Heart left ventricle (tissue), 16 donors: ENCODE measurements at regions not wholly inside any gene's neighbourhood (a gene's known extent, or its start where the extent isn't known, plus 50 kb on each side); places are given as distances from the start of the nearest gene placed in this dataset.

Source experiments
- ATAC-seq, 4 donors: fragments of 200-7000 bp; cut with Tn5 transposase; one replicate each; pipeline ENCODE4 v1.9.1; 2020 to 2022; ENCODE audit warnings: moderate library complexity in 4 of 4, mild to moderate bottlenecking in 3 of 4, moderate number of reproducible peaks in 1 of 4
- DNase-seq, 5 donors: peaks; one replicate each; pipeline ENCODE4 v3.0.0-alpha.2; 2020
- H3K27ac ChIP-seq, 12 donors: fragments of 200-600 bp; sonication (generic) in 4 of 12; one replicate each; pipeline versions ENCODE4 v1.5.0 to v1.8.0; 2016 to 2022; ENCODE audit warnings: mild to moderate bottlenecking in 2 of 12
- H3K27me3 ChIP-seq, 9 donors: fragments of 200-600 bp; sonication (generic) in 2 of 9; one replicate each; pipeline versions ENCODE4 v1.5.1 to v1.8.0; 2016 to 2022; ENCODE audit warnings: mild to moderate bottlenecking in 3 of 9
- H3K36me3 ChIP-seq, 9 donors: fragments of 200-600 bp; sonication (generic) in 2 of 9; one replicate each; pipeline versions ENCODE4 v1.5.0 to v1.8.0; 2018 to 2022; ENCODE audit warnings: mild to moderate bottlenecking in 2 of 9
- H3K4me1 ChIP-seq, 12 donors: fragments of 200-600 bp; sonication (generic) in 4 of 12; one replicate each; pipeline versions ENCODE4 v1.5.0 to v1.8.0; 2016 to 2022; ENCODE audit warnings: mild to moderate bottlenecking in 3 of 12
- H3K4me3 ChIP-seq, 12 donors: fragments of 200-600 bp; sonication (generic) in 4 of 12; one replicate each; pipeline versions ENCODE4 v1.5.0 to v1.8.0; 2017 to 2022; ENCODE audit warnings: mild to moderate bottlenecking in 9 of 12, moderate library complexity in 4 of 12
- H3K9me3 ChIP-seq, 12 donors: fragments of 200-600 bp; sonication (generic) in 4 of 12; one replicate each; pipeline versions ENCODE4 v1.5.0 to v1.8.0; 2016 to 2022; ENCODE audit warnings: mild to moderate bottlenecking in 1 of 12
- POLR2A ChIP-seq, 2 donors: fragments of 450-650 bp; IDR thresholded peaks; one replicate each; pipeline ENCODE4 v1.6.1; 2017; ENCODE audit warnings: antibody characterized with exemption in 2 of 2, mild to moderate bottlenecking in 2 of 2, moderate library complexity in 2 of 2
- WGBS, 4 donors: extraction: QIAGEN DNeasy Blood & Tissue Kit in 2 of 4; methylation state at CpG; one replicate each; pipeline versions ENCODE4 v1.1.5 to v1.1.7; 2013 to 2018; 5-methylcytosine and 5-hydroxymethylcytosine counted together
- intact Hi-C, 10 donors: fragments of 100-400 bp; cut with DNase I; formaldehyde crosslinking; loops; one replicate each; pipeline versions ENCODE4 v1.11.1 to v1.14.2; 2022
- TF ChIP-seq, protein P1 (sequence below), 12 donors: fragments of 200-600 bp; sonication (generic) in 4 of 12; IDR thresholded peaks; one replicate each; pipeline versions ENCODE4 v1.5.0 to v1.8.0; 2018 to 2022; ENCODE audit warnings: antibody characterized with exemption in 12 of 12, mild to moderate bottlenecking in 5 of 12
- donor health status: ischemic (EF 13 %, LVEDD 7.1; RV severe dilation, severe dysfunction).
- donor health status: healthy with polysubstance abuse.
- donor health status: DM: no; HTN: yes; CAD: no.
- donor health status: DM: no; HTN: no; CAD: no.
- donor health status: ischemic (EF 25% LVEDD 6.9; RV normal size, moderate dysfunction).
- donor health status: ischemic (EF 25% LVEDD 5.7; RV mildly dilated, moderate dysfunction).
- donor health status: healthy.
- donor health status: DM: yes; HTN: yes; CAD: no.
- donor health status: ischemic (EF 35%, LVEDD 5.7; RV mildly dilated, moderate dysfunction).
- donor health status: nonischemic (EF 11% LVEDD 7.7; RV severe dilation, severe dysfunction).
- donor health status: DM: yes; HTN: yes; CAD: no.
- donor health status: PGD.
- donor health status: ischemic (EF 29% LVEDD 5.4; RV normal size, mild dysfunction).
- donor health status: nonischemic (EF 23%, LVEDD 6.1; RV moderate dilation, normal function).

DNA sequence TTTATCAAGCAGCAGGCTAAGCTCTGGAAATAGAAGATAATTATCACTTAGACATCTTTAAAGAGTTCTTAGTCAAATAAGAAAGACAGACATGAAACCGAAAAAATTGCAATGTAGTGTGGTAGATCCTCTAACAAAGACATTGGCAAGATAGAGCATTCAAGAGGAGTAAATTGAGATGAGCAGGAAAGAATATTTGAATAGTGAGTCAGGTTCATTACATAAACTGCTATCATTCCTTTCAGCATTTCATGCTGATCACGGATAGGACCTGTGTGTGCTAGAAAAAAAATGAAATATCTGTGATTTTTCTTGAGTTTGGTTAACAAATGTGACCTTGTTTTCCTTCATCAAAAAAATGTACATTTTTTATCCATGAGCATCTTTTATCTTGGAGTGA lies 460.9 kb downstream of the OTOL1 start:
- no peak for TF ChIP-seq POLR2A (IDR thresholded peaks at IDR 0.05)
- TF ChIP-seq, protein P1, sequence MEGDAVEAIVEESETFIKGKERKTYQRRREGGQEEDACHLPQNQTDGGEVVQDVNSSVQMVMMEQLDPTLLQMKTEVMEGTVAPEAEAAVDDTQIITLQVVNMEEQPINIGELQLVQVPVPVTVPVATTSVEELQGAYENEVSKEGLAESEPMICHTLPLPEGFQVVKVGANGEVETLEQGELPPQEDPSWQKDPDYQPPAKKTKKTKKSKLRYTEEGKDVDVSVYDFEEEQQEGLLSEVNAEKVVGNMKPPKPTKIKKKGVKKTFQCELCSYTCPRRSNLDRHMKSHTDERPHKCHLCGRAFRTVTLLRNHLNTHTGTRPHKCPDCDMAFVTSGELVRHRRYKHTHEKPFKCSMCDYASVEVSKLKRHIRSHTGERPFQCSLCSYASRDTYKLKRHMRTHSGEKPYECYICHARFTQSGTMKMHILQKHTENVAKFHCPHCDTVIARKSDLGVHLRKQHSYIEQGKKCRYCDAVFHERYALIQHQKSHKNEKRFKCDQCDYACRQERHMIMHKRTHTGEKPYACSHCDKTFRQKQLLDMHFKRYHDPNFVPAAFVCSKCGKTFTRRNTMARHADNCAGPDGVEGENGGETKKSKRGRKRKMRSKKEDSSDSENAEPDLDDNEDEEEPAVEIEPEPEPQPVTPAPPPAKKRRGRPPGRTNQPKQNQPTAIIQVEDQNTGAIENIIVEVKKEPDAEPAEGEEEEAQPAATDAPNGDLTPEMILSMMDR (IDR thresholded peaks at IDR 0.05): no peak
- Histone ChIP-seq H3K4me3 (no peak overlapping the region), H3K36me3 (no peaks in the 10 kb centered on the region), H3K27me3 (no peaks in the 10 kb centered on the region), H3K9me3 (no peaks in the 10 kb centered on the region), H3K4me1 (no peaks in the 10 kb centered on the region), H3K27ac (no peak overlapping the region)
- intact Hi-C loops: no loop called here
- ATAC-seq (no peak), DNase-seq (no peak)
- 64 to 79% (median 75%) methylated on average over 2 of the region's 2 CpGs for WGBS, 4 donors

DNA sequence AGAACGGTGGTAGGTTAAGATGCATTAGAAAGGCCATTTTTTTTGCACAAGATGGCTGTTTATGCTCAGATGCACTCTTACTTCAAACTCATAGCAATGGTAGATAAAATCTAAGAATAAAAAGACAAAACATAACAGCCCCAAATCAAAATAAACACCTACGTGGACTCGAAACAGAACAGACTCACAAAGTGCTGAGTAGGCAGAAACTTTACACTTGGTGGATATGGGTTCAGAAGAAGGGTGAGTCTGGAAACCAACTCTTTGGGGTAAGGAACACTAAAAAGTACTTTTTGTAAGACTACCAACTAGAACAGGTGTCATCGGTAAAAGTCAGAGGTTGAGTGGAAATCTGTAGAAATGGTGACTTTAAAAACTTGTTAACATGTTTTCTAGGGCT lies 468.2 kb downstream of the OTOL1 start:
- TF ChIP-seq, protein P1 (IDR thresholded peaks at IDR 0.05): no peak
- TF ChIP-seq POLR2A (IDR thresholded peaks at IDR 0.05): no peak
- DNase-seq (no peak), ATAC-seq (no peak)
- Histone ChIP-seq H3K27me3 (no peaks in the 10 kb centered on the region), H3K36me3 (no peaks in the 10 kb centered on the region), H3K9me3 (no peaks in the 10 kb centered on the region), H3K27ac (no peak overlapping the region), H3K4me3 (no peak overlapping the region), H3K4me1 (no peaks in the 10 kb centered on the region)
- intact Hi-C loops: no loop called here
- WGBS, 4 donors: 80 to 87% (median 86%) methylated on average over 4 of the region's 4 CpGs

DNA sequence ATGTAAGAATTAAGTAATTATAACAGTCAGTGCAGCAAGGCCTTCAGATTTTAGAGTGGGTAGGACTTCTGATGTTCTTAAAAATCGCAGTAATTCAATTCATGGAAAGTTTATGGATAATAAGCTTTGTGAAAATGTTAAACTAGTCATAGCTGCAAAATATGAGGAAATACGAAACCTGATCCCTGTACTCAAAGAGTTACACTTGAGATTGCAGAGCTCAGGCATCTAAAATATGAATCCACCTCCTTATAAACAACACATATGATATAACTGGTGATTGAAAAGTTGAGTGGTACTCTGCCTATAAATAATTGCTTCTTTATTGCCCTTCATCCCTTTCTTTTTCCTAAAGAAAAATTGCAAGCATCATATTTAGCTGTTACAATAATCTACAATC lies 473.3 kb downstream of the OTOL1 start:
- Histone ChIP-seq H3K36me3 (no peaks in the 10 kb centered on the region), H3K4me3 (no peak overlapping the region), H3K27me3 (no peaks in the 10 kb centered on the region), H3K9me3 (no peaks in the 10 kb centered on the region), H3K4me1 (no peaks in the 10 kb centered on the region), H3K27ac (no peak overlapping the region)
- TF ChIP-seq POLR2A (IDR thresholded peaks at IDR 0.05): no peak
- TF ChIP-seq, protein P1 (IDR thresholded peaks at IDR 0.05): no peak
- DNase-seq (no peak), ATAC-seq (no peak)
- intact Hi-C loops: no loop called here
- WGBS, 4 donors: 73 to 89% (median 78%) methylated on average over 2 of the region's 2 CpGs

DNA sequence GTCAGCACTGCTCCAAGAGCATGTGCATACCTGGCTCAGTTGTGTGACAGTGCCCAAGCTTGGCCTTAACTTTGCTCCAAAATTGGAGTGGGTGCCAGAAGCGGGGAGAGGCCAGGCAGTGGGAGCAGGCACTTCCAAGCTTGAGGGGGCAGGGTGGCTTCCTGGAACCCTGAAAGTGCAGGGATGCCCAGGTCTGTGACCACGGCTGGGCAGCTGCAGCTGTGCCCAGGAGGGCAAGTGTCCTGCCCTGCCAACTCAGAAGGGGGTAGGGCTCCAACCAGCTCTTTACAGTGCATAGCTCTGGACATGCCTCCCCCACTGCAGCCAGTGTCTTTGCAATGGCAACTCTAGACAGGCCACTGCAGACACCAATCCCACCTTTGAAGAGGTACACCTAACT lies 478.6 kb downstream of the OTOL1 start:
- ATAC-seq (peak in 1 of 4 donors; percentile 15), DNase-seq (no peak)

More for the DNA sequence above, 478.6 kb downstream of the OTOL1 start:
- TF ChIP-seq, protein P1 (IDR thresholded peaks at IDR 0.05): no peak
- TF ChIP-seq POLR2A (IDR thresholded peaks at IDR 0.05): no peak
- Histone ChIP-seq H3K27me3 (no peaks in the 10 kb centered on the region), H3K27ac (no peak overlapping the region), H3K4me1 (no peaks in the 10 kb centered on the region), H3K9me3 (no peaks in the 10 kb centered on the region), H3K36me3 (no peaks in the 10 kb centered on the region), H3K4me3 (no peak overlapping the region)
- intact Hi-C loops: no loop called here
- 74 to 81% (median 78%) methylated on average over 2 of the region's 2 CpGs; no CpG with 5 or more reads in 1 of the 4 donors for WGBS, 4 donors
